GM21515 (cell line): ENCODE measurements at regions not wholly inside any gene's neighbourhood (a gene's known extent, or its start where the extent isn't known, plus 50 kb on each side); places are given as distances from the start of the nearest gene placed in this dataset.

Source experiments
- ATAC-seq: cut with Tn5 transposase; IDR thresholded peaks from one replicate; pipeline ENCODE4 v1.9.1; 2021; ENCODE audit not compliant: unreplicated experiment

DNA sequence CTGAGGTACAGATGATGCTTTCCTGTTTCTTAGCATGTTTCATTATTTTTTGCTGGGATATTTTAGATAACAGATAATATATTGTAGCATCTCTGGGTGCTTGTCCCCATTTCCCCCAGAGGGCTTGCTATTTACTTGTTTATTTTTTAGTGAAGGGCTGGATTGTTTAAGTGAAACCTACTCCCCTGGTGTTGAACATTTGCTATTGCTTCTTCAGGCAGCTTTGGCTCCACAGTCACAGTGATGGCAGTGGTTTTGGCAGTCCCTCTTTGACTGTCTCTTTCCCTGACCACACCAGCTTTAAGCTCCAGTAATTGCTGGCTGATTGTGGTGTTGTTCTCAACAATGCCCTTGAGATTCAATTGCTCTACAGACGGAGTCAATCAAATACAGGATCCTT is 128.9 kb downstream of the KLF13 start:
- no peak for ATAC-seq

DNA sequence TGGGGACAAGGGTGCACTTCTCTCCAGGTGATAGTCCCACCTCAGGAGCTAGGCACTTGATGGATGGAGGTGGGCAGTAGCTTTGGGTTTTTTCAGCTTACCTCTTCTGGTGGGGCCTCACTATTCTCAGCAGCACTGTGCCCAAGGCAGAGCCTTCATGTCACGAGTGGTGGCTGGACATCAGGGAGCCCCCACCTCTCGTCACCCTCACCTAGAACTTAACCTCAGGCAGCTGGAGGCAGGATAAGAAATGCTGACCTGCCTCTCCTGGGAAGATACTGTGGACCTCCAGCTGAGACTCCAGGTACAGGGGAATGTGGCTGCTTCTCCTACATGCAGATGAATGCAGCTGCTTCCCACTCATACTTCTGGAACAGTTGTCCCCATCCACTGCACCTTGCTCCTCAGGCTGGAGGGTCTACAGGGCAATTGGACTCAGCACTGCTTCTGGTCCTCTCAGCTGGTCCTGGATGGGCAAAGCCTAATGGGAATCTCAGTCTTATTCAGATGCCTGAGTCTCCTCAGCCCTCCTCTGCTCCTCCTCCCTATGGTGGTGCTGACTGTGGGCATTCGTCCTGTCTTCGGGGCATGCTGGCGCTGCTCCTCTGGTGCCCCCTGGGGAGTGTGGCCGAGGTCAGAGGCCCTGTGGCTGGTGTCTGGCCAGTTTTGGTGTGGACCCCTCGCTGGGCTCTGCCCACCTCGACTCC is 129.9 kb downstream of the KLF13 start:
- no peak for ATAC-seq

DNA sequence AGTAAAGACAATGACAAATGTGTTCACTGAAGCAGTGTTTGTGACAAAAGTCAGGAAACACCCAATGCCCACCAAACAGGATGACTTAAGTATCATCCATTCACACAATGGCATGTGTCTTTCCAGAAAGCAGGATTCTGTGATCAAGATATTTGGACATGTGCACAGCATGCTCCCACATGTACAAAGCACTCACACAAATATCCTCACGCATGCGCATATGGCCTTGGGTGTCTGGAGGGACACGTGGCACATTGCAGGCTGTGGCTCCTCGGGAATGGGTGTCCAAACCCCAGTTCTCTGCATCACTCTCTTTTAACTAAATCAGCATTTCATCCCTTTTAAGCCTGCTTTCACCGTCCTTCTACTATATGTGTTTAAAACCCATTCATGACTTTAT is 130.5 kb downstream of the KLF13 start:
- no peak for ATAC-seq

DNA sequence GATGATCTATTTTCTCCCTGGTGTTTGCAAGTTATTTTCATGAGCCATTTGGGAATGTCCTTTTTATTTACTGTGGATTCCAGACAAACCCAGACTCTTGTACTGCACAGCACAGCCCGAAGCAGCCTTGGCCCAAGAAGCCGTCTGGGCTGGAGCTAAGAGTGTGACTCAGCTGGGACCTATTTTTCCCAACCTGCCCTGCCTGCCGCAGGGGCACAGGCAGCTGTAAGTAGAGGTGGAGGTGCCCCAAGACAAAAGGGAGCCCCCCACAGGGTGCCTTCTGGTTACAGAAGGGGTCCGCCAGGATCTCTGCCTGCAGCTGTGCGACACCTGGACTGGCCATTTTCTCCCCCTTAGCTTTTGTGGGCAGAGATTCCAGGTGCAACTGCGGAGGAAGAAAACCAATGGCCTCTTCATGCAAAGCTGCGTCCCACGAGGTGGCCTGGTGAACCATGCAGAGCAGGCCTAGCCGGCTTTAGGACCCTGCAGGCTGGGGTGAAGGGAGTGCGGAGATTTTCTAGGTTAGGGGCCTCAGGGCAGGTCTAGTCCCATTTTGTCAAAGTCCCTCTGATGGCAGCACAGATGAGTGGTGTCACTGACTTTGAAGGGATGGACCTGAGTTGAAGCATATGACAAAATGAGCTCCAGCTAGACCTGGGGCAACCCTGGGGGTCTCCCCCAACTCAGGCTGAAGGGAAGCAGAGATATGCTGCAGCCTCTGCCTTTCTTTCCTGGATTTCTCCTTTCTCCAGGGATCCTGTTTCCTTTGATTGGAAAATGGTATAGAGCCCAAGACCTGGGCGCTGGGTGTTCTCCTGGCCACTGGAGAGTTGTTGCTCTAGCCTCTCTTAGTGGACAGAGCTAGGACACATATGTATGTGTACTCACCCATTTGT is 131.2 kb downstream of the KLF13 start:
- ATAC-seq, result no peak

GRCh38 chr15:31458596-31459399 is 132.2 kb downstream of the KLF13 start:
- peak; percentile 83 for ATAC-seq

GRCh38 chr15:31459400-31459748 is 132.7 kb downstream of the KLF13 start:
- ATAC-seq, result no peak

DNA sequence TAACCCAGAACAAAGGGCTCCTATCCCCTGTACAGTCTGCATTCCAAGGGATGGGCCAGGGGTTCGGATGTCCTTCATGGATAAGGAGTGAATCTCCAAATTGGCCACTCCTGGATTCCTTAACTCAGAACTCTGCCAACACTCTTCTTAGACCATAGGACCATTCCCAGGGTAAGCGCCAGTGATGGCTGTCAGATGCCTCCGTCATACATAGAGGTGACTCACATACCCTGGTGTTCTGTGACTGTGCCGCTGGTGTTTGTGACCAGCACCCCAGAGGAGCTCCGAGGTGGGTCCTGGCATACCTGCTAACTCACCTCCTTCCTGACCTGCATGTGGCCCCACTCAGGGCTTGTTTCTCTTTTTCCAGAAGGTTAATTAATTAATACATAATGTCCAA is 134.7 kb downstream of the KLF13 start:
- ATAC-seq, result no peak

GRCh38 chr15:31461911-31462480 is 135.4 kb downstream of the KLF13 start:
- ATAC-seq, result no peak

- ATAC-seq, result no peak
These were observed 137.0 kb downstream of the KLF13 start for GRCh38 chr15:31463521-31464102.

- no peak for ATAC-seq
These were observed 137.8 kb downstream of the KLF13 start for GRCh38 chr15:31464216-31465082.

DNA sequence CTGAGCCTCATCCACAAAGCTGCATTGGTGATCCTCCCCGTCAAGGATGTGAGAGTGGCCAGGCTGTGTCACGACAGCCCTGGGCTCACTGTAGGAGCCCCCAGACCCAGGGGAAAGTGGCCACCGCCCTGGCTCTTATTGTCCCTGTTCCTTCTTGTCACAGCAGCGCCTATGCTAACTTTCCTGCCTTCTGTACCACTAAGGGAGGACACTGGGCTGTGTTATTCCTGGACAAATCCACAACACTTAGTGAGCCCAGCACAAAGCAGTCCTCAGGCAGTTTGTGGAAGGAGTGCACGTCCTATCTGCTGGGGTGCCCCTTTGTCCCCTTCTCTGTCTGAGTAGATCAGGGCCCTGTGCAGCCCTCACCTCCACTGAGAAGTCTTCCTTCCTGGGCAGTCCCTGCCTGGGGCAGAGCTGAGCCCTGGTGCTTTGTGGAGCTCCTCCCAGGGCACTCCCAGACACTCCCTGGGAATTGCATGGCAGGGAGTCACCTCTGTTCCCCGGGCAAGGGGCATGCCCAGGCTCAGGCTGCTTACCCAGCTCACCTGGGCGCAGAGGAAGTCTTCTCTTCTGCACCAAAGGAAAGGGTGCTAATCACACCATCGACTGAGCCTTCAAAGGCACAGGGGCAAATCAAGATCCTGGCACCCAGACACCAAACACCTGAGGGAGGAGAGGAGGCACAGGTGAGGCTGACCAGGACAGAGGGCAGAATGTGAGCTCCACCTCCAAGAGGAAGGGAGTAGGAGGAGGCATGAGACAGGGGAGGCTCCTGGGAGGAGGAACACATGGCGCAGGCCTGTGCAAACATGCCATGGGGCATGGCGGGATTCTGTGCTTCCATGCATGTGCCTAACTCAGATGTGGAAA is 138.7 kb downstream of the KLF13 start:
- ATAC-seq, result no peak

- ATAC-seq, result no peak
These were observed 140.7 kb downstream of the KLF13 start for GRCh38 chr15:31467361-31467760.

- ATAC-seq, result no peak
These were observed 142.5 kb downstream of the KLF13 start for GRCh38 chr15:31468911-31469785.

- no peak for ATAC-seq
These were observed 143.3 kb downstream of the KLF13 start for GRCh38 chr15:31469786-31470525.

GRCh38 chr15:31470756-31471155 is 144.1 kb downstream of the KLF13 start:
- no peak for ATAC-seq

GRCh38 chr15:31471731-31472430 is 145.2 kb downstream of the KLF13 start:
- ATAC-seq, result no peak
